ENCODE measurements at regions not wholly inside any gene's neighbourhood (a gene's known extent, or its start where the extent isn't known, plus 50 kb on each side); places are given as distances from the start of the nearest gene placed in this dataset.
"Not testable (repeated sequence)": the region's sequence is repeated elsewhere in the genome, so short reads cannot be mapped to it uniquely, and the experiment has no call there.

DNA sequence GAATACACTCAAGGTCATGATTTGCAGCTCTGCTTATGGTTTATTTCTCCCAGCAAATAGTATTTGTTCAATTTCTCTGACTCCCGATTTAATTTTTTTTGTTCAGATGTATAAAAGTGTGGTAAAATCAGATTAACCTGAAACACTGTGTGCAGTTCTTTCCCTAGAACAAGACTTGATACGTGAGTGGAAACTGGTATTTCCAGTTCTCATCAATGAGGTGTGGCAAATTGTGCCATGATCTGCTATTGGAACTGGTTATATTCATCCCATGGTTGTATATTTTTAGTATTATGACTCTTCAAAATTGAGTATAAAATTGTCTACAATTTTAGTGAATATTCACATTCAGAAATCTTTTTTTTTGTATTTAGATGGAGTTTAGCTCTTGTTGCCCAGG is 76.8 kb upstream of the IVNS1ABP start:
- no peak for DNase-seq

DNA sequence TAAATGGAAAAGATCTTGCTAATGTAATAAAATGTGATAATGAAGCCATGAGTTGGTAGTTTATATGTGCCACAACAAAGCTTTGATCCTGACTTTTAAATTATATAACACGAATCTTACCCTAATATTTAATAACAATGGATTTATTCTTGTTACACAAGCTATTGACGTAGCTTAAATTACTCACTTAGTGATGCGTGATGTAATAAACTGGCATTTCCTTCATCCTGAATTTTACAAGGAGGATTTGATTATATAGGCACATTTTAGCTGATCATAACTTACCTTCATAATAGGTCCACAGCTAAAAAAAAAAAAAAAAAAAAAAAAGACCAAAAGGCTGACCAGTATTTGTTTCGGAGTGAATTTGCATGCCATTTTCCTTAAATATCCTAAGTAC is 76.2 kb upstream of the IVNS1ABP start:
- DNase-seq: no peak

GRCh38 chr1:185388815-185389214 is 71.8 kb upstream of the IVNS1ABP start:
- DNase-seq: no peak

GRCh38 chr1:185388346-185388745 is 71.3 kb upstream of the IVNS1ABP start:
- no peak for DNase-seq

DNA sequence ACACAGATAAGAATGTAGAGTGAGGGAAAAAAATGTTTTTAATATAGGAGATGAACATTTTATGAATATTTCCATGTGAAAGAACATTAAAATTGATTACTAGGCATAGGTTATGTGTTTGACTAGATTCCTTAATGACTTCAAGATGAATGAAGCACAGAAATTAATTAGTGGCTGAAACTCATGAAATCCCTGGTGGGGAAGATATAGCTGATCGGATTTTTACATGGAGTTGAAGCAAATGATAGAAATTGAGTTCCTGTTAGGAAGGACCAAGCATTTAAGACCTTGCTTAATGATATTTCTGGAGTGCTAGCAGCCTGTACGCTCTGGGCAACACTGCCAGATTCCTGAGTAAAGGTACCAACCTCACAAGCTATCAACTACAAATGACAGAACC is 68.9 kb upstream of the IVNS1ABP start:
- DNase-seq: no peak

DNA sequence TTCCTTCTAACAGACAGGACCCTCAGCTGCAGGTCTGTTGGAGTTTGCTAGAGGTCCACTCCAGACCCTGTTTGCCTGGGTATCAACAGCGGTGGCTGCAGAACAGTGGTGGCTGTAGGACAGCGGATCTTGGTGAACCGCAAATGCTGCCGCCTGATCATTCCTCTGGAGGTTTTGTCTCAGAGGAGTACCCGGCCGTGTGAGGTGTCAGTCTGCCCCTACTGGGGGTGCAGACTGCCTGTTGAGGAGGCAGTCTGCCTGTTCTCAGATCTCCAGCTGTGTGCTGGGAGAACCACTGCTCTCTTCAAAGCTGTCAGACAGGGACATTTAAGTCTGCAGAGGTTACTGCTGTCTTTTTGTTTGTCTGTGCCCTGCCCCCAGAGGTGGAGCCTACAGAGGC is 66.8 kb upstream of the IVNS1ABP start:
- DNase-seq: not testable (repeated sequence)

DNA sequence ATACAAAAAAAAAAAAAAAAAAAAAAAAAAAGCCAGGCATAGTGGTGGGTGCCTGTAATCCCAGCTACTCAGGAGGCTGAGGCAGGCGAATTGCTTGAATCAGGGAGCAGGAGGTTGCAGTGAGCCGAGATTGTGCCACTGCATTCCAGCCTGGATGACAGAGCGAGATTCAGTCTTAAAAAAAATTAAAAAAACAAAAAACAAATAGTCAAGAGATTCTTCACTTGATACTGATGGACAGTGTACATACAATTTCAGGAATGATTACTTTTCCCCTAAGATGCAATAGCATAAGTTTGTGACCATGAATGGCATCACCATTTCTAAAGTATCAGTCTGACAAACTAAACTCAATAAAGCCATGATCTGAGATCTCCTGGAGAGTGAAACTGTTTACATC is 60.8 kb upstream of the IVNS1ABP start:
- DNase-seq: no peak

- no peak for DNase-seq
Measured at GRCh38 chr1:185376840-185377635, 60.0 kb upstream of the IVNS1ABP start.

GRCh38 chr1:185376288-185376687 is 59.2 kb upstream of the IVNS1ABP start:
- no peak for DNase-seq

- DNase-seq: no peak
Measured at GRCh38 chr1:185375583-185375982, 58.5 kb upstream of the IVNS1ABP start.

- no peak for DNase-seq
Measured at GRCh38 chr1:185373813-185374529, 56.9 kb upstream of the IVNS1ABP start.

DNA sequence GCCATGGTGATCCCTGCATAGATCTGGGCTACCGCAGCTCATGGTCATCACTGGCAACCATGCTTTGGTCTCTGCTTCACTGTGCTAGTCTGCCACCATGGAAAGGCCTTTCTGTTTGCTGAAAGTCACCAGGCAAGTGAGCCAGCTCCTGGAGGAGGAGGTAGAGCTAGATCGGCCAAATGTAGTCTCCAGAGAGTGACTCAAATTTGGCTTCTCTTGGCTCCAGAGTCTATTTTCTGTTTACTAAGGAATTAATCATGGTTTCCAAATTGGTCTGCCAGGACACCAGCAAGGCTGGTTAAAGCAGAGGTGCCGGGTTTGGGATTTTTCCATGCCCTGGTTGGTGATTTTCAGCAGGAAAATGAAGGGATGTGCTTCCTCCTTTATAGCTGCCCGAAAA is 52.7 kb upstream of the IVNS1ABP start:
- DNase-seq: no peak

- no peak for DNase-seq
Measured at GRCh38 chr1:185368913-185369491, 52.0 kb upstream of the IVNS1ABP start.

DNA sequence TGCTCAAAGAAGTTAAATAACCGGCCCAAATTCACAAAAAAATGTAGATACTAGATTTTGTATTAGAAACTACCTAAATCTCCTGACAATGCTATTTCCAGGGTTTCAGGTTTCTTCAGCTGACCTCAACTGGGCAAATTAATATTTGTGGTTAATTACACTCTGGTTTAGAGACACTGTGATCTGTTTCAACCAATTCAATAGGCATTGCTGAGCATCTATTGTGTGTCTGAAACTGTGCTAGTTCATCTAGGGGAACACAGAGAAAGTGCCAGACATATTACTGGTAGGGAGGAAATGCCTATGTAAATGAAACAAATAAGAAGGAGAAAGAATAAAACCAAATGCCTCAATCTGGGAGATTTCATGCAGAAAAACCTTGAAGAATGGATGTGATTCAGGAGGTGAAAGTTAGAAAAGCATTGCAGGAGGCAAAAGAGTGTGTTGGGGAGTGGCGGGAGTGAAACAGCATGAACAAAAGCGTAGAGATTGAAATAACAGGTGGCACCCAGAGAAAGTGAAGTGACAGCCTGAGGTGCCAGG is 51.3 kb upstream of the IVNS1ABP start:
- DNase-seq: no peak

DNA sequence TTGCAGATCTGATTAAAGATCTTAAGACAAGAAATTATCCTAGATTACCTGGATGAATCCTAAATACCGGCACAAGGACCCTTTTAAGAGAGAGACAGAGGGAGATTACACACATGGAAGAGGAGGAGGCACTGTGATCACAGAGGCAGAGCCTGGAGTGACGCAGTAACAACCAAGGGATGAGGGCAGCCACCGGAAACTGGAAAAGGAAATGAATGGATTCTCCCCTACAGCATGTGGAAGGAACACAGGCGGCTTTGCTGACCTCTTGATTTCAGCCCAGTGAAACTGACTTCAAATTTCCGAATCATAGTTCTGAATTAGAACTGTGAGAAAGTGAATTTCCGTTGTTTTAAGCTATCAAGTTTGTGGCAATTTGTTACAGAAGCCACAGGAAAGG is 50.2 kb upstream of the IVNS1ABP start:
- no peak for DNase-seq

Data from NCI-H524 (cell line).